DOHH2 (cell line): ENCODE measurements at regions not wholly inside any gene's neighbourhood (a gene's known extent, or its start where the extent isn't known, plus 50 kb on each side); places are given as distances from the start of the nearest gene placed in this dataset.

Experiments
- H3F3A ChIP-seq: fragments of 200-600 bp; sonication (generic), shearing (Covaris generic); 2 replicates; pipeline ENCODE4 v1.6.0; 2016; ENCODE audit warnings: antibody characterized with exemption, mild to moderate bottlenecking; ENCODE audit not compliant: control insufficient read depth, insufficient read depth
- H3K27ac ChIP-seq: fragments of 200-600 bp; sonication (generic); 2 replicates; pipeline ENCODE4 v1.5.1; 2014; ENCODE audit warnings: low read depth, mild to moderate bottlenecking, low read length, moderate library complexity
- H3K27me3 ChIP-seq: fragments of 200-600 bp; sonication (generic); 2 replicates; pipeline ENCODE4 v1.6.1; 2014; ENCODE audit warnings: mild to moderate bottlenecking, low read length, mixed read lengths; ENCODE audit not compliant: control insufficient read depth
- H3K36me3 ChIP-seq: fragments of 200-600 bp; sonication (generic); 2 replicates; pipeline ENCODE4 v1.6.1; 2014; ENCODE audit warnings: mild to moderate bottlenecking, low read length, moderate library complexity, mixed read lengths; ENCODE audit not compliant: control insufficient read depth
- H3K4me1 ChIP-seq: fragments of 200-600 bp; sonication (generic); 2 replicates; pipeline ENCODE4 v1.6.1; 2014; ENCODE audit warnings: mild to moderate bottlenecking, low read length, mixed read lengths; ENCODE audit not compliant: control insufficient read depth
- H3K4me2 ChIP-seq: fragments of 200-600 bp; sonication (generic); 2 replicates; pipeline ENCODE4 v1.6.0; 2014; ENCODE audit warnings: mild to moderate bottlenecking, low read length, moderate library complexity
- H3K4me3 ChIP-seq: fragments of 200-600 bp; sonication (generic); 2 replicates; pipeline ENCODE4 v1.5.1; 2014; ENCODE audit warnings: mild to moderate bottlenecking, low read length, mixed read lengths
- H3K79me2 ChIP-seq: fragments of 200-600 bp; sonication (generic); 2 replicates; pipeline ENCODE4 v1.6.1; 2014; ENCODE audit warnings: mild to moderate bottlenecking, low read length, mixed read lengths; ENCODE audit not compliant: control insufficient read depth
- H3K9me2 ChIP-seq: fragments of 200-600 bp; sonication (generic); replicated peaks from 2 replicates; pipeline ENCODE4 v1.6.1; 2014; ENCODE audit warnings: mild to moderate bottlenecking, low read length, mixed read lengths; ENCODE audit not compliant: control insufficient read depth
- H3K9me3 ChIP-seq: fragments of 200-600 bp; sonication (generic); 2 replicates; pipeline ENCODE4 v1.6.1; 2014; ENCODE audit warnings: antibody characterized with exemption, low read length, mixed read lengths; ENCODE audit not compliant: control insufficient read depth, insufficient read depth
- H4K20me1 ChIP-seq: fragments of 200-600 bp; sonication (generic); 2 replicates; pipeline ENCODE4 v1.6.0; 2014; ENCODE audit warnings: low read depth, mild to moderate bottlenecking, antibody characterized with exemption, low read length, moderate library complexity; ENCODE audit not compliant: control insufficient read depth, insufficient read depth
- EZH2phosphoT487 ChIP-seq: fragments of 200-600 bp; sonication (generic); IDR thresholded peaks from 2 replicates; pipeline ENCODE4 v1.6.1; 2017; ENCODE audit warnings: borderline replicate concordance, mild to moderate bottlenecking, antibody characterized with exemption, low read length, moderate library complexity, mixed read lengths
- TF ChIP-seq, protein P1 (sequence below): fragments of 200-600 bp; sonication (generic); IDR thresholded peaks from one replicate; pipeline ENCODE4 v1.5.1; 2014; ENCODE audit warnings: antibody characterized with exemption, mild to moderate bottlenecking, low read depth, low read length; ENCODE audit not compliant: poor library complexity, severe bottlenecking

DNA sequence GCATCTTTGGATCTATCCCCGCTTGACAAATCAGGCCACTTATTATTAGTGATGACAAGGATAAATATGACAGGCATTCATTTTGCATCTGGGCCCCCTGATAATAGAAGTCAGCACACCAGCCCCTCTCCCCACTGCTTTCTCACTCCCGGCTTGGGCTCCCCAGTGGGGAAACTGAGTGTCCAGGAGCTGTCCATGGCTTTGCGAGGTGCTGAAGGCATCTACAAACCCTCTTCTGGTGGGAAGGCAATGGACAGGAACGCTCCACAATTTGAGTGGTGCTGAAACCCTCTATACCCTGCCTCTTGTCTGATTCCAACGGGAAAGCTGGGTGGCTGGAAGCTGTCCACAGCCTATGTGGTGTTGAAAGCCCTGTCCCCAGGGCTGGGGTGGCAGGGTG is 61.7 kb upstream of the PCBD1 start:
- no peak for TF ChIP-seq EZH2phosphoT487
- TF ChIP-seq, protein P1, sequence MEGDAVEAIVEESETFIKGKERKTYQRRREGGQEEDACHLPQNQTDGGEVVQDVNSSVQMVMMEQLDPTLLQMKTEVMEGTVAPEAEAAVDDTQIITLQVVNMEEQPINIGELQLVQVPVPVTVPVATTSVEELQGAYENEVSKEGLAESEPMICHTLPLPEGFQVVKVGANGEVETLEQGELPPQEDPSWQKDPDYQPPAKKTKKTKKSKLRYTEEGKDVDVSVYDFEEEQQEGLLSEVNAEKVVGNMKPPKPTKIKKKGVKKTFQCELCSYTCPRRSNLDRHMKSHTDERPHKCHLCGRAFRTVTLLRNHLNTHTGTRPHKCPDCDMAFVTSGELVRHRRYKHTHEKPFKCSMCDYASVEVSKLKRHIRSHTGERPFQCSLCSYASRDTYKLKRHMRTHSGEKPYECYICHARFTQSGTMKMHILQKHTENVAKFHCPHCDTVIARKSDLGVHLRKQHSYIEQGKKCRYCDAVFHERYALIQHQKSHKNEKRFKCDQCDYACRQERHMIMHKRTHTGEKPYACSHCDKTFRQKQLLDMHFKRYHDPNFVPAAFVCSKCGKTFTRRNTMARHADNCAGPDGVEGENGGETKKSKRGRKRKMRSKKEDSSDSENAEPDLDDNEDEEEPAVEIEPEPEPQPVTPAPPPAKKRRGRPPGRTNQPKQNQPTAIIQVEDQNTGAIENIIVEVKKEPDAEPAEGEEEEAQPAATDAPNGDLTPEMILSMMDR = no peak
- no peaks in the 10 kb centered on the region for H3K9me2 ChIP-seq
- no peaks in the 10 kb centered on the region for H3K79me2 ChIP-seq
- no peaks in the 10 kb centered on the region for H3K36me3 ChIP-seq
- H3K4me2 ChIP-seq = no peak overlapping the region
- no peak overlapping the region for H3K4me3 ChIP-seq
- no peaks in the 10 kb centered on the region for H3F3A ChIP-seq
- H3K9me3 ChIP-seq = no peaks in the 10 kb centered on the region
- H3K27ac ChIP-seq = no peak overlapping the region
- peaks cover 3% of the 10 kb centered on the region; the same call in 1 of the 2 replicates for H3K27me3 ChIP-seq
- H3K4me1 ChIP-seq = no peaks in the 10 kb centered on the region
- H4K20me1 ChIP-seq = no peaks in the 10 kb centered on the region

DNA sequence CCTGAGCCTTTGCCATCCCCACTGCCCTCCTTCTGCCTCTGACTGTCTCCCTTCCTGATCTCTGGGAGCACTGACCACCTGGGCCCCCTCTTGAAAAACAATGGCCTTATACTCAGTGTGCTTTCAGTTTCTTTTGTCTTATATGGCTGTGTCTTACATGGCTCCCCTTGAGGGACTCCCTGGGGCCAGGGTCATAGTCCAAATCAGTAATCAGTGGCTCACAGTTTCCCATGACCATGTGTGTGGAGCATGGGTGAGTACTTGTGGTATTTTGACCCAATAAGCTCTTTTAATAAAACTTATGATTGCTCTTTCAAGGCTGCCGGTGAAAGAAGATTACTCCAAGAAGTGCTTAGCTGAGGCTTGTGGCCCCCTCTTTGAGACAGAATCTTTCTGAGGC is 62.4 kb upstream of the PCBD1 start:
- no peaks in the 10 kb centered on the region for H3K36me3 ChIP-seq
- H3F3A ChIP-seq = no peaks in the 10 kb centered on the region
- no peaks in the 10 kb centered on the region for H3K9me2 ChIP-seq
- no peak overlapping the region for H3K4me3 ChIP-seq
- TF ChIP-seq EZH2phosphoT487 = no peak
- TF ChIP-seq, protein P1 = no peak
- no peaks in the 10 kb centered on the region for H3K4me1 ChIP-seq
- H3K4me2 ChIP-seq = no peak overlapping the region
- no peaks in the 10 kb centered on the region for H3K9me3 ChIP-seq
- H3K79me2 ChIP-seq = no peaks in the 10 kb centered on the region
- H3K27ac ChIP-seq = no peak overlapping the region
- H3K27me3 ChIP-seq = peaks cover 6% of the 10 kb centered on the region; the same call in 1 of the 2 replicates
- no peaks in the 10 kb centered on the region for H4K20me1 ChIP-seq

DNA sequence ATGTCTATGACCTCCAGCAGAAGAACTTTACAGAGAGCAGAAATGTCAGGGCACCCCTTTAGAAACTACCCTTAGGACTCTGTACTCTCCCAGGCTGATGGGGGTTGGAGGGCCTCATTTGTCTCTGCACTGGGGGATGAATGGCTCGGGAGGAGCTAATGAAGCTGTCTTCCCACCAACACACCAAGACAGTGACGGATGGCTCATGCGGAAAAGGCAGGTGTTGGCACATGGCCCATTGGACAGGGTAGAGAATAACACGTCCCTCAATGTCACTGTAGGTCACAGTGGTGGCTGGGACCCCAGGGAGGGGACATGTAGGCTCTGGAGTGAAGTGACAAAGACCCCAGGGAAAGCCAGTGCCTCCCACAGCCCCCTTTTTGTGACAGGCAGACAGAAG is 64.0 kb upstream of the PCBD1 start:
- peaks cover 6% of the 10 kb centered on the region; the same call in 1 of the 2 replicates for H3K27me3 ChIP-seq
- TF ChIP-seq, protein P1 = no peak
- TF ChIP-seq EZH2phosphoT487 = no peak

More for the DNA sequence above, 64.0 kb upstream of the PCBD1 start:
- Histone ChIP-seq H3F3A (no peaks in the 10 kb centered on the region), H3K4me2 (no peak overlapping the region), H3K4me1 (no peaks in the 10 kb centered on the region), H3K36me3 (no peaks in the 10 kb centered on the region), H3K27ac (no peak overlapping the region), H3K79me2 (no peaks in the 10 kb centered on the region), H4K20me1 (no peaks in the 10 kb centered on the region), H3K9me2 (no peaks in the 10 kb centered on the region), H3K9me3 (no peaks in the 10 kb centered on the region), H3K4me3 (no peak overlapping the region)
